GM19239 (cell line): ENCODE measurements at regions not wholly inside any gene's neighbourhood (a gene's known extent, or its start where the extent isn't known, plus 50 kb on each side); places are given as distances from the start of the nearest gene placed in this dataset.

Experiments used
- DNase-seq: peaks from one replicate; pipeline ENCODE4 v3.0.0; 2011; ENCODE audit warnings: low spot score; ENCODE audit not compliant: insufficient read length
- FAIRE-seq: peaks from 2 replicates; lab custom pipeline; 2011; peaks lifted over from hg19 to GRCh38; lab: Jason Lieb, UNC

DNA sequence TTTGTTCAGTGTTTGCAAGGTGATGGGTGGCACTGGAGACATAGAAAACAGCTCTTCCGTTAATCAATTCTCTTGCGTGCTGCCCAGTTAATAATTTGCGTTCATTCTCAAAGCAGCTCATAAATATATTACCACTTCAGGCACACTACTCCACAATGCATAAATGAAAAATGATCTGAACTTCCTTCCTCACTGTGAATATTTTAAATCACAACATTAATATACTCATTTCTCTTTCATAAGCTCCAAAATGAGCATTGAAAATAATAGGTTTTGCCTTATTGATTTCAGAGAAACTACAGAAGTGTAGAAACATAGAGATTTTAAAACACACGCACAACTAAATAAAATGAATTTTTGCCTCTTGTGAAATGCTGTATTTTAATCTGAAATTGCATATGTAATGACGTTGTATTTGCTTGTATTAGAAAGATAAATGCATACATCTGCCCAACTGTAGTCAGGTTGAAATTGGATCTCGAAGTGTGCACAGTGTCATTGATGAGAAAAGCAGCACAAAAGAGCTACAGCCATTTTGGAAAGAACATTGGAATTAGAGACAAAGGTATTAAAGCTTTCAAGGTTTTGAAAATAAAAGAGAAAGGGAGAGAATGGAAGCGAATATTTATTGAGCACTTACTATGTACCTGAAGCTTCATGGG, 350.5 kb downstream of the LPIN1 start:
- FAIRE-seq: no peak
- no peak for DNase-seq

DNA sequence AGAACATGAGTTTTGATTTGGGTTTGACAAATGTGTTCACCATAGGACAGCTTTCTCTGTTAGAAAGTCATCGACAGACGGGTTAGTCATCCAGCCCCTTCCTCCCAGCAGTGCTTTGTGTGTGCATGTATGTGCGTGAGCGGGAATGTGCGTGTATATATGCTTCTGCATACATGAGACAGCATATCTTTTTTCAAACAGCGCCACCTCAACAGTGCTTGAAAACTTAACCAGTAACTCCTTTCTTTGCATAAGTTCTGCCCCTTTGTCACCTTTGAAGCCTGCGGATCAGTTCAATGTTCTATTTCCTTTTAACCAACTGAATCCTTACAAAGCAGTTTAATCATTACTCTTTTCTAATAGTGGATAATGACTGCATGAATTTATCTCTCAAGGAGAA, 351.4 kb downstream of the LPIN1 start:
- no peak for FAIRE-seq
- no peak for DNase-seq

DNA sequence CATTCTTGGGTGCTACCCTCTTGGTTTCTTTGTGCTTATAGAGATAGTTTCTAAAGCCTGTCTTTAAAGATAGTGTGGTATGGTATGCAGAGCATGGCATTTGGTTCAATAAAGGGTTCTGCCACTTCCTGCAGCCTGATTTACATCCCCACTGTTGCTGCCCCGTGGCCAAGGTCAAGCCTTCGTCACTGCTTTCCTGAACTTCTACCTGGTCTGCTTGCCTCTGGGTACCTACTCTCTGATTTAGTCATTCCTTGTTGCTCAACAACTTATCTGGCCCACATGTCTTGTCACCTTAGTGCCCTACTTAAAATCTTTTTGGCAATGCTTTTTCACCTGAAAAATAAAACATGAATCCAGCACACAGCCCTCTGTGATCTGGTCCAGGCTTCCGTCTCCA, 352.9 kb downstream of the LPIN1 start:
- DNase-seq (no peak), FAIRE-seq (no peak)

DNA sequence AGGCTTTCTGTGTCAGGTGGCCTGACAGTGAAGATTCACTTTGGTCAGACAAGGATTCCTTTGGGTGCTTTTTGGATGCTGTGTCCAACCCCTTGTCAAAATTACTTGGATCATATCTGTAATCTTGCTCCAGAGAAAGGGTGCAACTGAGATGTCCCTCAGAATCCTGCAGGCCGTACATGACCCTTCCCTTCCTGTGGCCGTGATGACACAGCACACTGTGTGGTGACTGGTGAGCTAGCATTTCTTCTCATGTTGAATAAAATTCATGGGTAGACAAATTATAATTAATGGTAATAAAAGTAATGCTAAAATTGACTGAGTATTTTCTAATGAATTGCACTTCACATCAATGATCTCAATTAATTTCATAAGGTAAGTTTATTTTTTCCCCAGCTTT, 356.2 kb downstream of the LPIN1 start:
- DNase-seq (no peak), FAIRE-seq (no peak)

DNA sequence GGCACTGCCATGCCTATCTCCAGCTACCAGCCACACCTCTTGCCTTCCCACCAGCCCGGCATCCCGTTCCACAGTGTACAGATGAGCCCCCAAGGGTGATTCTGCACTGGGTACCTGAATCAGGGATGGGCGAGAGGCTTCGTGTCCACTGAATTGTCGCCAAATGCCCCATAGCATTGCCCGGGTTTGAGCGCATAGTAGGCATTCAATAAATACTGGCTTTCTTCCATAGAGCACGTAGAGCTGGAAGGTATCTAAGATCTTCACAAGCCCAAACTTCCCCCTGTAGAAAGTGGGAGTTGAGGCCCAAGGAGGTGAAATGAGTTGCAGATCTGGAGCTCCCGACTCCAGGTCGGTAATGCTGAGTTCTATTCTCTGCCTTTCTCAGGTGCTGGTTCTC, 358.7 kb downstream of the LPIN1 start:
- DNase-seq (no peak), FAIRE-seq (no peak)

DNA sequence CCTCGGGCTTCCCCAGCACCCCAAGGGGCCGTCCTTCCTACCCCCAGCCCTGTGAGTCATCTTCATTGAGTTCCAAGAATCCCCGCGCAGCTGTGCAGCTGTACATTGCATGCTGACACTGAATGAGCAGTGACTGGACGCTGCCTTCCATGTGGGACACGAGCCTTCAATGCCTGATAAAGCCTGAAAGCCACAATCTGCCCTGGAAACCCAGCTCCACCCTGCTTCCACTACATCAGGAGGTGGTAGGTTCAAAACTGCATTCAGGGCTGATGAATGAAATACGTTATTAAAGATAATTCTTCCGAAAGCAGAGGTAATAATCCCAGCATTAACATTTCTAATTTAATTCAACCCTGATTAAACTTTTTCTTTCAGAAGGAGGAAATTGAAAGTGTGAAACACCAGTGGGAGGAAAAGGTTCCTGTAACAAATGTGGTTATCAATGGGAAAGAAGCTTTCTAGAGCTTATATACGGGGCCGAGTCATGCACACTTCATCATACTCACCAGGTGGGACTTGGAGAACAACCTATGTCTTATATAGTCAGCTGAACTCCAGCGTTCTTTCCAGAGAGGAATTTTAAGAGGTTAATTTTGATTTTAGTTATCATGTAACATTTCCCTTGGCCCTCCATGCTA, 360.1 kb downstream of the LPIN1 start:
- FAIRE-seq (no peak), DNase-seq (no peak)

DNA sequence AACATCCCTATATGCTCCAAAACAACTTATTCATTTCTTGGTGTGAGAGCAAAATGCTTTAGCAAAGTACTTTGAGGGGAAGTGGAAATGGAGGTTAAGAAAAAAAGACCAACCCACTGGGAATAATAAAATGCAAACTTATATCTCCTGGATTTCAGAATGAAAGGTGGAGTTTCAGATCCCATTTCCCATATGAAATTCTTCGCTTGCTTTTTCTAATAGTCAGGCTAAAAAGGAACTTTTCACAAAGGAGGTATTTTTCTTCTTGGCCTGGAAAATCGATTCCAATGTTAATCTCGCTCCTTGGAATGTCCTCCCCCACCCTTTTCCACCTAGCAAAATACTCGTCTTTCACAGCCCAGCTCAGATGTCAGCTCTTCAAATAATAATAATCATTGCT, 360.9 kb downstream of the LPIN1 start:
- DNase-seq (no peak), FAIRE-seq (no peak)

DNA sequence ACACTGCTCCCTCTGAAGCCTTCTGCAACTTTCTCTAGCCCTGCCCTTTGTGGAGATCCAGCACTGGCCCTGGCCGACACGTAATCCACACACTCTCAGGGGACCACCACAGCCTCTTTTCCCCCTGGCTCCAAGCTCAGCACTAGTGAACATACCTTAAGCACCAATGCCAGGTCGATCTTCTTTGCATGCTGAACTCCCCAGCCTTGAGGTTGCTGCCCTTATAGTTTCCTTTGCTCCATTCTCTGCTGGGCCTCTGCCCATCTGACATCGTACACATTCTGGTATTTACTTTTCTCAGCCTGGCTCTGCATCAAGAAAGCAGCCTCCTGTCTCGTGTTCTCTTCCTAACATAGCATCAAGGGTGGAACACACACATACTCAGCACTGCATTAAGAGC, 361.5 kb downstream of the LPIN1 start:
- DNase-seq (no peak), FAIRE-seq (no peak)

DNA sequence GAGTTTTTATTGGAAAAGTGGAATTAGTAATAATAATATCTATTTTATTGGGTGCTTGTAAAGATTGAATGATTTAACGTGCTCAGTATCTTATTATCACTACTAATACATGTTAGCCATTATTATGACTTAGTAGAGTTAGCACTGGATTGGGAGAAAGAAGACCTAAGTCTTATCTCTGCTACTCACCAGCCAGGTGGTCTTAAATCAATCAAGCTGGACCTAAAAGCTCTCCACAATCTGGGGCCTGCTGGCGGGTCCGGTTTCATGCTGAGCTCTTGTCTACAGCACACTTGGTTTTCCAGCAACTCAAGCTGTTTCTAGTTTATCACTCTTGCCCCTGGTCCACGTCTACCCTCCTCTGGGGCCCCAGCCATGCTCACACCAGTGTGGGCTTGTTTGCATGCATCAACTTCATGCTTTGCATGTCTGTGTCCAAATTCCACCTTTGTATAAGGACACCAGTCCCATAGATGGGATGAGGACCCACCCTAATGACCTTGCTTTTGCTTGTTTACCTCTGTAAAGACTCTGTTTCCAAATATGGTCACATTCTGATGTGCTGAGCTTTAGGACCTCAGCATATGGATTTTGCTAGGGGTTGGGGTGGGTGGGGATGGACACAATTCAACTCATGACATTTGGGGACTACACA, 363.1 kb downstream of the LPIN1 start:
- FAIRE-seq (no peak), DNase-seq (no peak)

DNA sequence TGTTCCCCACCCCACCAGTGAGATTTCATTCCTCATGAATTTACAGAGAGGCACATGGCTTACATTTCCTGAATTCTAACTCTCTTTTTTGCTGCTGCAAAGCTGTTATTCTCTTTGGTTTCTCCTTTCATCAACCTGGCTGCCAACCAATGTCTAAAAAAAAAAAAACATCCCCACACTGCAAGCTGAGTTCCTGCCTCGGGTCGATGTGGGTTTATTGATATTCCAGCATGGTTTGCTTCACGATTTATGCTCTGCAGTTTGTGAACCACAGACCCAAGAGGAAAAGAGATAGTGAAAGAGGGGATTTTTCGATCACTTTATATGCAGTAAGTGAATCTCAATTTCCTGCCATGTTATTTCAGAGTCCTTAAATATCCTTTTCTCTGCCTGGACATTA, 363.6 kb downstream of the LPIN1 start:
- FAIRE-seq: no peak
- no peak for DNase-seq

DNA sequence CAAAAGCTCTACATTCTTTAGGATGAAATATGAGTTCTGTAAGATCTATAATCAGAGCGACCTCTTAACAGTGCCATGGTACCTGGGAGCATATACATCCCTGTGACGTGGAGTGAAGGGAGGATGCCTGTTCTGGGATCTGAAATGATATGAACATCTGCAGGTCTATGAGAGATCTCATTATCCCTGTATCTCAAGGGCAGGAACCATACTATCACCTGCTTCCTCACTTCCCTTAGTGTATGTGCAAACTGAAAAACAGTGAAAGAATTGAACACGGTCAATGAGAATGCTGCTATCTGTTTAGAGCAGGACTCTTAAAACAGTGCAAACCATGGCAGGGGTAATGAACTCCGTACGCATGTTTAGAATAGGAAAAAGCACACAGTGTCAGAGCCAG, 364.0 kb downstream of the LPIN1 start:
- DNase-seq: no peak
- FAIRE-seq: no peak

DNA sequence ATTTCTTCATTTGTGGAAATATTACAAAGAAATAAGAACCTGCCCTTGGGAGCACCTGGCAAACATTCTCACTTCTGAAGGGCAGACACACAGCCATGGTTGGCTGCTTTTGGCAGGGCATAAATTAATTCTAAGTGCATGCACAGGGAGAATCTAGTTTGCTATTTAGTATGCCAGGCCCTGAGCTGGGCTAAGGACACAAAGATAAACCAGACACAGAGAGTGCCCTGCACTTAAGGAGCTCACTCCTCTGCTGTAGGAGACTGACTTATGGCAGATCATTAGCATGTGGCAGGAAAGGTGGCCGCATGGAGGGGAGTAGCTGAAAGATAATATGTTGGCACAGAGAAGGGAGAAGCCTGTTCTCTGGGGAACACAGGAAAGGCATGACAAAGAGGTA, 367.0 kb downstream of the LPIN1 start:
- no peak for DNase-seq
- no peak for FAIRE-seq

DNA sequence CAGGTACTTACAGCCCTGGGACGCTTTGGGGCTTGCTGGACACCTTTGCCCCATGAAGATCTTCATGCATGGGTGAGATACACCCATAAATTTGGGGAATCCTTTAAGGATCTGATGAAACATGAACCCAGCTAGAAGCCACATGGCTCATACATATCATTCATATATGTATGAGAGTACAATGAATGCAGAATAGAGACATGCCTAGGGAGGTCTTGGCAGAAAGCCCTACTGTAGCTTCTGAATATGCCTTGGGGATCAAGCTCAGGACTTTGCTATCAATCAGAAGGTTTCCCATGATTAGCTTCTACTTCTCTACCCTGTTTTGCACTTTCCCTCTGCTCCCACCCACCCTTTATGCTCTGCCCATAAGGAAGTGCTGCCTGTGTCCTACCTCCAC, 368.4 kb downstream of the LPIN1 start:
- FAIRE-seq (no peak), DNase-seq (no peak)

DNA sequence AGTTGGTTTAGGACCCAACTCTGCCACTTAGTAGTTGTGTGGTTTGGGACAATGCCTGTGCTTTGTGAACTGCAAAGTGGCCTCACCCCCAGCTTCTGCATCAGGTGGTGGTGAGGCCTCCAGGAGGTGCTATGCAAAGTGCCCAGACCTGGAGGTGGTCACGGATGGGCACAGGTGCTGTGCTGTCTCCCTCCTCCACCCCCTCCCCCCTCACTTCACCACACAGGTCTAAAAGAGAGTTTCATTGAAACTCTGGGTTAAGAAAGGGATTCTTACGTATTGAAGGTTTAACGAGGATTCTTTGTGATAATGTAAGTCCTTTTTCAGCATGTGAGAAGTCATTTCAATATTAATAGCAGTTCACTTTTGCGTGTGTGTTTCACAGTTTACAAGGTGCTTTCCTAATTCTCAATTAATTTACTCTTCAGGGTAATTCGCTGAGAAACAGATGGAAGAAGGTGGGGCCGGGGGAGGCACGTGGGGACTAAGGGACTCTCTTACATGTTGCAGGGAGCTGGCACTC, 369.9 kb downstream of the LPIN1 start:
- peak; percentile 60 for FAIRE-seq
- no peak for DNase-seq

DNA sequence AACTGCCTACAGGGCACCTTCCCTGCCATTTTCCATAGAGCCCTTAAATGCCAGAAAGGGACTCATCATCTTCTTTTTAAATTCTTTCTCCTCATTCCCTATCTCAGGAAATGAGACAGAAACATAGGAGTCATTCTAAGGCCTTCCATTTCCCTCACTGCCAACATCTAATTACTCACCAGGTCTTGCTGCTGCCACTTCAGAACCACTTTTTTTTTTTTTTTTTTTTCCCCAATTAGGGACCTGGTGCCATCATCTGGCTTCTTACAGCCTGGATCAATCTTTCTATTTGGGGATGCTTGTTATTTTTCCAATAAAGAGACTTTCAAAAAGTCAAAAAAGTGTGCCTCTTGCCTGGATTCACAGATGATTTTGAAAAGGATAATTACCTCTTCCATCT, 373.4 kb downstream of the LPIN1 start:
- FAIRE-seq: no peak

DNA sequence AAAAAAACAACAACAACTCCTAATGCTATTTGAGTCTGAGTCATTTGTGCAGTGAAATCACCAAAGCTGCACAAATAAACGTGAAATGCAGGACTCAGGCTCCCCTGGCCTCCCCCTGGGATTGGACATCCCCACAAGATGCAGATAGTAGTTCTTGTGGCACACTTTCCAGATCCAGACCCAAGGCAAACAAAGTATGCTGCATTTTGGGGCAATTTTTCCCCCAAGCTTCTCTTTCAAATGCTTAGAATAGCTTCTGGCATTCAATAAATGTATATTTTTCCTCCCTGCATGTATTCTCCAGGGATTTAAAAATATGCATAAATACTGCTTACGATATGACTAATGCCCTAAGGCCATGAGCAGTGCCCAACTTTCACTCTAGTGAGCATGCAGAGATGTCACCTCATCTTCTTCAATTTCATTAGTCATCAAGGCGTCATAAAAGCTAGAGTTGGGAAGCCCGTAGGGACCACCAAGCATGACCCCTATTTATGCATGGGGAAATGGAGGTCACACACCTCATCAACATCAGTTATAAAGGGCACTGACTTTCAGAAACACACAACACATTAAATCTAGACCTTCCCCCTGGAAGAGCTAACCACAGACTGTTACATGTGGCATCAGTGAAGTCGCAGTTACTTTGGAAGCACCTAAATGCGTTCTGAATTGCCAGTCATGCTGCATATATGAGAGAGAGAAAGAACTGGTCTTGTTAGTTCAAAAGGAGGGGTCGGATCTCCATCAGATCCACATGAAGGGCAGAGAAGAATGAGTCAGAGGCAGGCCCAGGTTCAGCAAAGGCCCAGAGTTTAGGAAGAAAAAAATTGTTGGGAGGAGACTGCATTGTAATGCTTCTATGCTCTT, 374.1 kb downstream of the LPIN1 start:
- DNase-seq: no peak
- FAIRE-seq: no peak

More for the DNA sequence above, 373.4 kb downstream of the LPIN1 start:
- DNase-seq: no peak

DNA sequence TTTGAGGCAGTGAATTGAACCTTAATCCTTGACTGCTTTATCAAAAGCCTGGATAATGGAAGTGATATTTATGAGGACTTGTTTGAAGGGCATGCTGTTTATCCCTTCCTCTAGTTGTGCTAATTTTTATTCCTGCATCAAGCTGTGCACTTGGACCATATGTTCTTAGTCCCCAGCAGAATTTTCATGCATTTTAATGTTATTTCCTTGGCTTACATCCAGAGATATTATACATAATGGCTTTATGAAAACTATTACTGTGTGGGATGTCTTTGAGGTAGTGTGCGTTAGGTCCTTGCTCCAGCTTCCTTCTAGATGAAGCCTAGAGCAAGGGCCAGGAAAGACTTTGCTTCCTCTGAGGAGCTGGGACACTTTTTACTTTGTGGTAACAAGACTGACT, 378.4 kb downstream of the LPIN1 start:
- FAIRE-seq (no peak), DNase-seq (no peak)

DNA sequence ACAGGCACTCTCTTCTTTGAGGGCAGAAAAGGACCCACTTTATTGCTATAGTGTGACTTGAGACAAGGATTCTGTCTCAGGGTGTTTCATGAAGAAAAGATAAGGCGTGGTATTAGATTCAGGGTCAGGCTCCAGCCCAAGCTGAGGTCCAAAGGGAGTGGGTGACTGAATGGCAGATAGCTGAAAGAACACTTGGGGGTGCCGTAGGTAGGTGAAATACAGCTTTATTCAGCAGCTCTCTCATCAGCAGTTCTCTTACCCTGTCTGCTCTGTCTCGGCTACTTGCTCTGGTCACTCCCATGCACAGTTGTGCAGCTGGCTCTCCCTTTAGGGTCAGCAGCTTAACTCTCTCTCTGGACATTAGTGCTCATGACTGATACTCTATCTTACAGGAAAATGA, 379.9 kb downstream of the LPIN1 start:
- DNase-seq (no peak), FAIRE-seq (no peak)

DNA sequence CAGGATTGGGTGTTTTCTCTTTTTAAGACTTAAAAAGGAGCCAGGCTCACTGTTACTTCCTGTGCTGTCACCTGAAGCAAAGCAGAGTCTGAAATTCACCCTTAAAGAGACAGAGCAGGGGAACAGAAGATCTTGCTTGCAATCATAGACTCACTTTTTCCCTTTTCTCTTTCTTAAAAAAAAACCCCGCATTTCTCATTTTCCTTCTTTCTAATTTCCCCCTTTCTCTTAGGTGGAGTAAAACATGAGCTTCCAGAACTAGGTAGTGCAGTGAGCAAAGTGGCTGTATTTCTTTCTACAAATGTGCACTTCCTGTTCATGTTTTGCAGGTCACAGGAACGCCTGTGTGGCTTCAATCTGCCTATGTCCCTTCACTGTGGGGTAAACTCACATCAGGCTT, 381.2 kb downstream of the LPIN1 start:
- FAIRE-seq: no peak

DNA sequence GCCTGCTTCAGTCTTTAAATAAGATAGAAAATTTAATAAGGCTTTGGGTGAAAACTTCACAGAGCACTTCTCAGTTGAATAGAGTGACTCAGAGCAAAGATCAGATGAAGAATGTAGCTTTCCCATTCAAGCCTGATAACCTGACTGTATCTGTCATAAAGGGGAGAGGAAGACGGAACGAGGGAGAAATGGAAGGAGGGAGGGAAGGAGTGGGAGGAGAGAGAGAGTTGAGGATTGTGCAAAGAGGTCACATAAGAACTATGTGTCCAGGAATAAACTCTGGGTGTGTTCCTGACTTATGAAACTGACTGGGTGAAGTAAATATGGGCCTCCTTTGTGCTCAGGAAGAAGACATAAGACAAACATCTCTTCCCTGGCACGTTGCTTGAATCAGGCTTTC, 385.5 kb downstream of the LPIN1 start:
- no peak for FAIRE-seq
- DNase-seq: no peak

More for the DNA sequence above, 381.2 kb downstream of the LPIN1 start:
- no peak for DNase-seq
